Neural crest cell (in vitro differentiated cells): ENCODE measurements at regions not wholly inside any gene's neighbourhood (a gene's known extent, or its start where the extent isn't known, plus 50 kb on each side); places are given as distances from the start of the nearest gene placed in this dataset.
"Not testable (repeated sequence)": the region's sequence is repeated elsewhere in the genome, so short reads cannot be mapped to it uniquely, and the experiment has no call there.

Source experiments
- DNase-seq: peaks from one replicate; pipeline ENCODE4 v3.0.0; 2021; ENCODE audit warnings: low read depth, mixed read lengths, low spot score
- H3K27ac Mint-ChIP-seq: one replicate; pipeline ENCODE4 v1.8.0; 2021; ENCODE audit warnings: mild to moderate bottlenecking, mixed read lengths; ENCODE audit not compliant: unreplicated experiment
- H3K27me3 Mint-ChIP-seq: 2 replicates; pipeline ENCODE4 v1.8.0; 2021; ENCODE audit warnings: low read depth, mild to moderate bottlenecking, mixed read lengths
- H3K36me3 Mint-ChIP-seq: 2 replicates; pipeline ENCODE4 v1.8.0; 2021; ENCODE audit warnings: low read depth, mild to moderate bottlenecking, mixed read lengths
- H3K4me1 Mint-ChIP-seq: 2 replicates; pipeline ENCODE4 v1.8.0; 2021; ENCODE audit warnings: mixed read lengths
- H3K4me3 Mint-ChIP-seq: one replicate; pipeline ENCODE4 v1.8.0; 2021; ENCODE audit warnings: mild to moderate bottlenecking, mixed read lengths
- H3K9me3 Mint-ChIP-seq: 2 replicates; pipeline ENCODE4 v1.8.0; 2021; ENCODE audit warnings: mixed read lengths
- TF ChIP-seq, protein P1 (sequence below): fragments of 200-600 bp; sonication (generic); conservative IDR thresholded peaks from 2 replicates; pipeline ENCODE4 v1.5.0; 2021; ENCODE audit warnings: antibody characterized with exemption, mild to moderate bottlenecking

GRCh38 chr7:115191526-115191925 is 269.6 kb downstream of the MDFIC start:
- Mint-ChIP-seq H3K27ac (no peak overlapping the region), H3K27me3 (no peaks in the 10 kb centered on the region), H3K4me3 (no peak overlapping the region), H3K36me3 (no peaks in the 10 kb centered on the region), H3K4me1 (no peaks in the 10 kb centered on the region), H3K9me3 (no peaks in the 10 kb centered on the region)
- TF ChIP-seq, protein P1, sequence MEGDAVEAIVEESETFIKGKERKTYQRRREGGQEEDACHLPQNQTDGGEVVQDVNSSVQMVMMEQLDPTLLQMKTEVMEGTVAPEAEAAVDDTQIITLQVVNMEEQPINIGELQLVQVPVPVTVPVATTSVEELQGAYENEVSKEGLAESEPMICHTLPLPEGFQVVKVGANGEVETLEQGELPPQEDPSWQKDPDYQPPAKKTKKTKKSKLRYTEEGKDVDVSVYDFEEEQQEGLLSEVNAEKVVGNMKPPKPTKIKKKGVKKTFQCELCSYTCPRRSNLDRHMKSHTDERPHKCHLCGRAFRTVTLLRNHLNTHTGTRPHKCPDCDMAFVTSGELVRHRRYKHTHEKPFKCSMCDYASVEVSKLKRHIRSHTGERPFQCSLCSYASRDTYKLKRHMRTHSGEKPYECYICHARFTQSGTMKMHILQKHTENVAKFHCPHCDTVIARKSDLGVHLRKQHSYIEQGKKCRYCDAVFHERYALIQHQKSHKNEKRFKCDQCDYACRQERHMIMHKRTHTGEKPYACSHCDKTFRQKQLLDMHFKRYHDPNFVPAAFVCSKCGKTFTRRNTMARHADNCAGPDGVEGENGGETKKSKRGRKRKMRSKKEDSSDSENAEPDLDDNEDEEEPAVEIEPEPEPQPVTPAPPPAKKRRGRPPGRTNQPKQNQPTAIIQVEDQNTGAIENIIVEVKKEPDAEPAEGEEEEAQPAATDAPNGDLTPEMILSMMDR, result no peak
- no peak for DNase-seq

DNA sequence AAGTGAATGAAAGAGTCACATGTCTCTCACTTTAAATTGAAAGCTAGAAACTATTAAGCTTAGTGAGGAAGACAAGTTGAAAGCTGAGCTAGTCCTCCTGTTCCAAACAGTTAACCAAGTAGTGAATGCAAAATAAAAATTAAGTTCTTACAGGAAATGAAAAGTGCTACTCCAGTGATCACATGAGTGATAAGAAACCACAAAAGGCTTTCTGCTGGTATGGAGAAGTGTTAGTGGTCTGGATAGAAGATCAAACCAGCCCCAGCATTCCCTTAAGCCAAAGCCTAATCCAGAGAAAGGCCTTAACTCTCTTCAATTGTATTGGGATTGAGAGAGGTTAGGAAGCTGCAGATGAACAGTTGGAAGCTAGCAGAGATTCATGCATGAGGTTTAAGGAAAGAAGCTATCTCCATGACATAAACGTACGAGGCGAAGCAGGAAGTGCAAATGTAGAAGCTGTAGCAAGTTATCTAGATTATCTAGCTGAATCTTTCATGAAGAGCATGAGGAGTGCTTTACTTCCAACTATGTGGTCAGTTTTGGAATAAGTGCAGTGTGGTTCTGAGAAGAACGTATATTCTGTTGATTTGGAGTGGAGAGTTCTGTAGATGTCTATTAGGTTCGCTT is 261.6 kb downstream of the MDFIC start:
- Mint-ChIP-seq H3K36me3 (no peaks in the 10 kb centered on the region), H3K4me3 (no peak overlapping the region), H3K27me3 (no peaks in the 10 kb centered on the region), H3K9me3 (no peaks in the 10 kb centered on the region), H3K27ac (no peak overlapping the region), H3K4me1 (no peaks in the 10 kb centered on the region)
- no peak for DNase-seq
- TF ChIP-seq, protein P1, result no peak

GRCh38 chr7:115178835-115179234 is 256.9 kb downstream of the MDFIC start:
- H3K9me3 Mint-ChIP-seq, result peaks cover 1% of the 10 kb centered on the region
- H3K4me1 Mint-ChIP-seq, result no peaks in the 10 kb centered on the region
- no peak overlapping the region for H3K4me3 Mint-ChIP-seq
- no peak overlapping the region for H3K27ac Mint-ChIP-seq
- H3K36me3 Mint-ChIP-seq, result no peaks in the 10 kb centered on the region
- TF ChIP-seq, protein P1, result no peak
- DNase-seq, result no peak
- no peaks in the 10 kb centered on the region for H3K27me3 Mint-ChIP-seq

DNA sequence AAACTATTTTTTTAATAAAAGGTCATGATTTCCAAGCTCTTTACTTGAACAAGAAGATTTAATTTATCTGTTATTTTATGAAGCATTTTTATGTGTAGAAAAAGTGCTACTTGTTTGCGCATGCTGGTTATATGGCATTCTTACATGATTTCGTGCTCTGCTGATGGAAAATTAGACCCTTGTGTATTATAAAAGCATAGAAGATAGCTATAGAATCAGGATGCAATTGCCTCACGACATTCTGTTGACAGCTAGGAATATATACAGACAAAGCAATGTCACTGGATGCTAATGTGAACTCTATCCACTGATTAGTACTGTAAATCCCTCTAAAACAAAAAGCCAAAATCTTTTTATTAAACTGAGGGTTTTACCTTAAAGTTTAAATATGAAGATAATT is 255.9 kb downstream of the MDFIC start:
- DNase-seq, result no peak
- TF ChIP-seq, protein P1, result no peak
- no peak overlapping the region for H3K4me3 Mint-ChIP-seq
- no peaks in the 10 kb centered on the region for H3K27me3 Mint-ChIP-seq
- peaks cover 3% of the 10 kb centered on the region for H3K9me3 Mint-ChIP-seq
- H3K4me1 Mint-ChIP-seq, result no peaks in the 10 kb centered on the region
- H3K36me3 Mint-ChIP-seq, result no peaks in the 10 kb centered on the region
- H3K27ac Mint-ChIP-seq, result no peak overlapping the region

GRCh38 chr7:115177103-115177502 is 255.2 kb downstream of the MDFIC start:
- Mint-ChIP-seq H3K4me3 (no peak overlapping the region), H3K4me1 (no peaks in the 10 kb centered on the region), H3K36me3 (peaks cover 2% of the 10 kb centered on the region), H3K9me3 (peaks cover 5% of the 10 kb centered on the region), H3K27me3 (no peaks in the 10 kb centered on the region), H3K27ac (no peak overlapping the region)
- TF ChIP-seq, protein P1, result no peak
- DNase-seq, result no peak

GRCh38 chr7:115172397-115172796 is 250.5 kb downstream of the MDFIC start:
- not testable (repeated sequence) for H3K4me1 Mint-ChIP-seq, H3K27me3 Mint-ChIP-seq, DNase-seq, H3K4me3 Mint-ChIP-seq, H3K27ac Mint-ChIP-seq, H3K36me3 Mint-ChIP-seq, H3K9me3 Mint-ChIP-seq
